ENCODE measurements at regions not wholly inside any gene's neighbourhood (a gene's known extent, or its start where the extent isn't known, plus 50 kb on each side); places are given as distances from the start of the nearest gene placed in this dataset.

GRCh38 chr4:35516102-35516501 is 728.2 kb downstream of the ARAP2 start:
- intact Hi-C loops (cut with micrococcal nuclease; ENCODE audit: unreplicated experiment) = no loop called here
- BruUV-seq (replicated peaks) = no TSS peak
- H3K27me3 Mint-ChIP-seq (ENCODE audit: unreplicated experiment) = no peaks in the 10 kb centered on the region
- H3K9me3 Mint-ChIP-seq (ENCODE audit: low read depth, unreplicated experiment) = peaks cover 4% of the 10 kb centered on the region
- H3K4me1 Mint-ChIP-seq (ENCODE audit: low read depth, unreplicated experiment) = no peaks in the 10 kb centered on the region
- no peaks in the 10 kb centered on the region for H3K36me3 Mint-ChIP-seq (ENCODE audit: insufficient read depth, unreplicated experiment)
- no peak for DNase-seq
- H3K27ac Mint-ChIP-seq (ENCODE audit: unreplicated experiment) = no peak overlapping the region
- TF ChIP-seq CTCF (IDR thresholded peaks at IDR 0.05; ENCODE audit: unreplicated experiment) = no peak
- H3K4me3 Mint-ChIP-seq (ENCODE audit: low read depth, unreplicated experiment) = no peak overlapping the region
- CTCF ChIA-PET = no interaction called here

GRCh38 chr4:35520059-35520458 is 724.3 kb downstream of the ARAP2 start:
- intact Hi-C loops (cut with micrococcal nuclease; ENCODE audit: unreplicated experiment) = no loop called here
- Mint-ChIP-seq H3K27ac (ENCODE audit: unreplicated experiment) (no peak overlapping the region), H3K36me3 (ENCODE audit: insufficient read depth, unreplicated experiment) (no peaks in the 10 kb centered on the region), H3K9me3 (ENCODE audit: low read depth, unreplicated experiment) (peaks cover 11% of the 10 kb centered on the region), H3K4me1 (ENCODE audit: low read depth, unreplicated experiment) (no peaks in the 10 kb centered on the region), H3K4me3 (ENCODE audit: low read depth, unreplicated experiment) (no peak overlapping the region), H3K27me3 (ENCODE audit: unreplicated experiment) (no peaks in the 10 kb centered on the region)
- CTCF ChIA-PET = no interaction called here
- no peak for DNase-seq
- no peak for TF ChIP-seq CTCF (IDR thresholded peaks at IDR 0.05; ENCODE audit: unreplicated experiment)
- no TSS peak for BruUV-seq (replicated peaks)

GRCh38 chr4:35521682-35522081 is 722.6 kb downstream of the ARAP2 start:
- Mint-ChIP-seq H3K27ac (ENCODE audit: unreplicated experiment) (no peak overlapping the region), H3K36me3 (ENCODE audit: insufficient read depth, unreplicated experiment) (no peaks in the 10 kb centered on the region), H3K4me3 (ENCODE audit: low read depth, unreplicated experiment) (no peak overlapping the region), H3K9me3 (ENCODE audit: low read depth, unreplicated experiment) (peaks cover 11% of the 10 kb centered on the region), H3K27me3 (ENCODE audit: unreplicated experiment) (no peaks in the 10 kb centered on the region), H3K4me1 (ENCODE audit: low read depth, unreplicated experiment) (no peaks in the 10 kb centered on the region)
- CTCF ChIA-PET = no interaction called here
- BruUV-seq (replicated peaks) = no TSS peak
- no peak for DNase-seq
- intact Hi-C loops (cut with micrococcal nuclease; ENCODE audit: unreplicated experiment) = no loop called here
- TF ChIP-seq CTCF (IDR thresholded peaks at IDR 0.05; ENCODE audit: unreplicated experiment) = no peak

GRCh38 chr4:35525192-35525978 is 718.9 kb downstream of the ARAP2 start:
- Mint-ChIP-seq H3K9me3 (ENCODE audit: low read depth, unreplicated experiment) (peaks cover 11% of the 10 kb centered on the region), H3K27me3 (ENCODE audit: unreplicated experiment) (no peaks in the 10 kb centered on the region), H3K36me3 (ENCODE audit: insufficient read depth, unreplicated experiment) (no peaks in the 10 kb centered on the region), H3K27ac (ENCODE audit: unreplicated experiment) (no peak overlapping the region), H3K4me1 (ENCODE audit: low read depth, unreplicated experiment) (no peaks in the 10 kb centered on the region), H3K4me3 (ENCODE audit: low read depth, unreplicated experiment) (no peak overlapping the region)
- TF ChIP-seq CTCF (IDR thresholded peaks at IDR 0.05; ENCODE audit: unreplicated experiment) = no peak
- no peak for DNase-seq
- no TSS peak for BruUV-seq (replicated peaks)
- CTCF ChIA-PET = no interaction called here
- intact Hi-C loops (cut with micrococcal nuclease; ENCODE audit: unreplicated experiment) = no loop called here

All from Calu3 (cell line).